ENCODE measurements at regions not wholly inside any gene's neighbourhood (a gene's known extent, or its start where the extent isn't known, plus 50 kb on each side); places are given as distances from the start of the nearest gene placed in this dataset.

- TF ChIP-seq CTCF (IDR thresholded peaks at IDR 0.05) = no peak
- TF ChIP-seq POLR2AphosphoS5 (IDR thresholded peaks at IDR 0.05; ENCODE audit: low read depth, low read length) = no peak
- no peak for TF ChIP-seq REST (IDR thresholded peaks at IDR 0.05; ENCODE audit: insufficient read depth in 1 of 2, low read depth in 2 of 2, low read length in 1 of 2)
These were observed 251.6 kb downstream of the HACE1 start for GRCh38 chr6:104608101-104608500.

Data from Panc1 (cell line).